ENCODE measurements at regions not wholly inside any gene's neighbourhood (a gene's known extent, or its start where the extent isn't known, plus 50 kb on each side); places are given as distances from the start of the nearest gene placed in this dataset.
A peak's percentile ranks its signal among the peaks of the same experiment; 100 is the strongest.

- no peak for TF ChIP-seq POLR2A (IDR thresholded peaks at IDR 0.05; ENCODE audit: extremely low read depth, insufficient read length)
- no peak for TF ChIP-seq MAX (IDR thresholded peaks at IDR 0.05; ENCODE audit: low read depth, low read length)
- TF ChIP-seq CTCF (IDR thresholded peaks at IDR 0.05; ENCODE audit: low read depth, low read length), result no peak
- no peak for TF ChIP-seq MYC (IDR thresholded peaks at IDR 0.05; ENCODE audit: low read depth, low read length)
- H3K4me3 ChIP-seq (ENCODE audit: low read depth, low read length), result no peak overlapping the region
- DNase-seq (ENCODE audit: low read depth), result no peak
Observed at GRCh38 chr1:157292302-157292701, 154.1 kb upstream of the ETV3 start.

GRCh38 chr1:157291083-157291482 lies 152.9 kb upstream of the ETV3 start:
- no peak overlapping the region for H3K4me3 ChIP-seq (ENCODE audit: low read depth, low read length)
- no peak for TF ChIP-seq MAX (IDR thresholded peaks at IDR 0.05; ENCODE audit: low read depth, low read length)
- TF ChIP-seq CTCF (IDR thresholded peaks at IDR 0.05; ENCODE audit: low read depth, low read length), result no peak
- no peak for TF ChIP-seq MYC (IDR thresholded peaks at IDR 0.05; ENCODE audit: low read depth, low read length)
- DNase-seq (ENCODE audit: low read depth), result no peak

GRCh38 chr1:157289424-157290105 lies 151.4 kb upstream of the ETV3 start:
- DNase-seq (ENCODE audit: low read depth), result no peak
- TF ChIP-seq MAX (IDR thresholded peaks at IDR 0.05; ENCODE audit: low read depth, low read length), result 0 out of 2 replicates have a peak, but pooled peaks have one; percentile 21
- no peak for TF ChIP-seq CTCF (IDR thresholded peaks at IDR 0.05; ENCODE audit: low read depth, low read length)
- no peak overlapping the region for H3K4me3 ChIP-seq (ENCODE audit: low read depth, low read length)

- no peak for TF ChIP-seq CTCF (IDR thresholded peaks at IDR 0.05; ENCODE audit: low read depth, low read length)
- TF ChIP-seq MYC (IDR thresholded peaks at IDR 0.05; ENCODE audit: low read depth, low read length), result no peak
- TF ChIP-seq POLR2A (IDR thresholded peaks at IDR 0.05; ENCODE audit: extremely low read depth, insufficient read length), result no peak
- TF ChIP-seq MAX (IDR thresholded peaks at IDR 0.05; ENCODE audit: low read depth, low read length), result no peak
- no peak overlapping the region for H3K4me3 ChIP-seq (ENCODE audit: low read depth, low read length)
- DNase-seq (ENCODE audit: low read depth), result peak; percentile 58
Observed at GRCh38 chr1:157288996-157289395, 150.8 kb upstream of the ETV3 start.

- no peak overlapping the region for H3K4me3 ChIP-seq (ENCODE audit: low read depth, low read length)
- no peak for TF ChIP-seq MAX (IDR thresholded peaks at IDR 0.05; ENCODE audit: low read depth, low read length)
- no peak for TF ChIP-seq POLR2A (IDR thresholded peaks at IDR 0.05; ENCODE audit: extremely low read depth, insufficient read length)
- no peak for TF ChIP-seq CTCF (IDR thresholded peaks at IDR 0.05; ENCODE audit: low read depth, low read length)
- TF ChIP-seq MYC (IDR thresholded peaks at IDR 0.05; ENCODE audit: low read depth, low read length), result no peak
- DNase-seq (ENCODE audit: low read depth), result no peak
Observed at GRCh38 chr1:157288492-157288891, 150.3 kb upstream of the ETV3 start.

All from NB4 (cell line).